Right atrium auricular region (tissue), 2 donors: ENCODE measurements at regions not wholly inside any gene's neighbourhood (a gene's known extent, or its start where the extent isn't known, plus 50 kb on each side); places are given as distances from the start of the nearest gene placed in this dataset.

ENCODE experiments used
- DNase-seq: peaks from one replicate; pipeline ENCODE4 v3.0.0-alpha.2; 2019; ENCODE audit warnings: low spot score
- H3K27ac ChIP-seq, 2 donors: fragments of 200-600 bp; sonication (generic); 1 replicate in 1 of 2; 2 replicates in 1 of 2; pipeline ENCODE4 v1.5.1; 2016 to 2019
- H3K27me3 ChIP-seq, 2 donors: fragments of 200-600 bp; sonication (generic); one replicate each; pipeline versions ENCODE4 v1.5.1 to v1.6.0; 2017 to 2019
- H3K36me3 ChIP-seq: fragments of 200-600 bp; sonication (generic); one replicate; pipeline ENCODE4 v1.5.1; 2016
- H3K4me1 ChIP-seq, 2 donors: fragments of 200-600 bp; sonication (generic); one replicate each; pipeline versions ENCODE4 v1.5.1 to v1.6.0; 2017 to 2019
- H3K4me3 ChIP-seq, 2 donors: fragments of 200-600 bp; sonication (generic); 1 replicate in 1 of 2; 2 replicates in 1 of 2; pipeline ENCODE4 v1.5.1; 2017 to 2019; ENCODE audit warnings: mild to moderate bottlenecking in 1 of 2, moderate library complexity in 1 of 2
- H3K9me3 ChIP-seq, 2 donors: fragments of 200-600 bp; sonication (generic); one replicate each; pipeline ENCODE4 v1.5.1; 2019
- TF ChIP-seq, protein P1 (sequence below), 2 donors: fragments of 200-600 bp; sonication (generic); IDR thresholded peaks; one replicate each; pipeline ENCODE4 v1.5.1; 2019; ENCODE audit warnings: antibody characterized with exemption in 2 of 2

DNA sequence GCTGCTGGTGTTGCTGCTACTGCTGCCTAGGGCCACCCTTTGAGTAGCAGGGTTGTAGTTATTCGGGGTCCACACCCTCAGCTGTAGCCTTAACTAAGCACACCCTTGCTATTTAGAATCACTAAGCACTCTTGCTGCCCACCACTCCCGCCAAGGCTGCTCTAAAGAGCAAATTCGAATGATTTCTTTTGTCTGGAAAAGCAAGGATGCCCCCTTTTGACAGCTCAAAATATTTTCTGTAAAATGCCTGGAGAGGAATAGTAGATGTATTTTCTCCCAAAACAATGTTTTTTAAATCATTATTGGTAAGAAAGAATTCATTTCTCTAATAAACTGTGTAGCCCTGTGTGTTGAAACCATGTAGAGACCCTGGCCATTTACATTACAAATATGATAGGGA is 80.8 kb upstream of the PAPOLG start:
- no peak for DNase-seq
- H3K4me3 ChIP-seq: no peak overlapping the region

DNA sequence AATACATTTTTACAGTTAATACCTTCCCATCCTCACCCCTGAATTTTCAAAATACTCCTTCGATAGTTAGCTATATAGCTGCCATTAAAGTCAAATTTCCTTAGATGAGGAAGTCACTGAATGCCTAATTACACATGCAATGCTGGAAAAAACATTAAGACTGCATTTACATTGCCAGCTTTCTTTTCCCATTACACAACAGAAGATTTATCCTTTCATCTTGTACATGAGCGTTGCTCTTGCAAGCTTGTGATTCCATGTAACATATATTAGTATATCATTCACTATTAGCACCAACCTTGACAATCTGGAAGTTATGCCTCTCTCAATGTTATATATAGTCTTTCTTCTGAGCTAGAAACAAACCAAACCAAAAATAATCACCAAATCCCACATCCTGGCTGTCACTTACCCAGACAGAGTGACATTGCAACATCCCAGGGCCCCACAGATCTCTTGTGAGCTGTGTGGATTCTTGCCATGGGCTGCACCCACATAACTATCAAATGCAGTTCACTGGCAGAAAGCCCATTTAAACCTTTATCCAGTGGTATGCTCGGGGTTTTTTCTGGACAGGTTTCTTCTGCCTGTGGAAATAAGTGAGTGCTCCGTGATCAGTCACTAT is 79.2 kb upstream of the PAPOLG start:
- Histone ChIP-seq H3K4me3 (no peak overlapping the region), H3K27ac (no peak overlapping the region), H3K36me3 (no peaks in the 10 kb centered on the region), H3K4me1 (peaks cover 0 to 5% of the 10 kb centered on the region in 2 donors), H3K27me3 (no peaks in the 10 kb centered on the region), H3K9me3 (no peaks in the 10 kb centered on the region)
- no peak for DNase-seq
- TF ChIP-seq, protein P1, sequence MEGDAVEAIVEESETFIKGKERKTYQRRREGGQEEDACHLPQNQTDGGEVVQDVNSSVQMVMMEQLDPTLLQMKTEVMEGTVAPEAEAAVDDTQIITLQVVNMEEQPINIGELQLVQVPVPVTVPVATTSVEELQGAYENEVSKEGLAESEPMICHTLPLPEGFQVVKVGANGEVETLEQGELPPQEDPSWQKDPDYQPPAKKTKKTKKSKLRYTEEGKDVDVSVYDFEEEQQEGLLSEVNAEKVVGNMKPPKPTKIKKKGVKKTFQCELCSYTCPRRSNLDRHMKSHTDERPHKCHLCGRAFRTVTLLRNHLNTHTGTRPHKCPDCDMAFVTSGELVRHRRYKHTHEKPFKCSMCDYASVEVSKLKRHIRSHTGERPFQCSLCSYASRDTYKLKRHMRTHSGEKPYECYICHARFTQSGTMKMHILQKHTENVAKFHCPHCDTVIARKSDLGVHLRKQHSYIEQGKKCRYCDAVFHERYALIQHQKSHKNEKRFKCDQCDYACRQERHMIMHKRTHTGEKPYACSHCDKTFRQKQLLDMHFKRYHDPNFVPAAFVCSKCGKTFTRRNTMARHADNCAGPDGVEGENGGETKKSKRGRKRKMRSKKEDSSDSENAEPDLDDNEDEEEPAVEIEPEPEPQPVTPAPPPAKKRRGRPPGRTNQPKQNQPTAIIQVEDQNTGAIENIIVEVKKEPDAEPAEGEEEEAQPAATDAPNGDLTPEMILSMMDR (IDR thresholded peaks at IDR 0.05): no peak

More for the DNA sequence above, 80.8 kb upstream of the PAPOLG start:
- Histone ChIP-seq H3K36me3 (no peaks in the 10 kb centered on the region), H3K27ac (no peak overlapping the region), H3K4me1 (peaks cover 0 to 5% of the 10 kb centered on the region in 2 donors), H3K27me3 (no peaks in the 10 kb centered on the region), H3K9me3 (no peaks in the 10 kb centered on the region)
- TF ChIP-seq, protein P1 (IDR thresholded peaks at IDR 0.05): no peak

DNA sequence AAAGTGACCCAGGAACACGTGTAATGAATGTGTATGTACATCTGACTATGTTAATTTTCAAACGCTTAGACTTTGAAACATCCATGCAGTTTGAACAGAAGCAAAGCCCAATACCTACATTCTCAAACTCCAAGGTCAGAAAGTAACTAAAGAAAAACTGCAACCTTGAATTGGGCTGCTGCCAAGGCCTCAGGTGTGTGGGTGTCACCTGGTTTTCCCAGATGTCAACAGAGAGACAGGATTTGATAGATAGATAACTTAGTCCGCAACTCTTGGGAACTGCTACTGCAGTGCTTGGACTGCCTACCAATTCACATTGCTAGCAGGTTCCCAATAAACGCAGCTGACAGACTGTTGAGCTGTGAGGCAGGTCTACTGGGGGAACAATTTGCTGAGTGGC is 78.7 kb upstream of the PAPOLG start:
- TF ChIP-seq, protein P1 (IDR thresholded peaks at IDR 0.05): no peak
- no peaks in the 10 kb centered on the region for H3K27me3 ChIP-seq
- H3K4me3 ChIP-seq: no peak overlapping the region
- peaks cover 0 to 5% of the 10 kb centered on the region in 2 donors for H3K4me1 ChIP-seq
- no peak overlapping the region for H3K27ac ChIP-seq
- H3K9me3 ChIP-seq: no peaks in the 10 kb centered on the region
- no peak for DNase-seq
- no peaks in the 10 kb centered on the region for H3K36me3 ChIP-seq

DNA sequence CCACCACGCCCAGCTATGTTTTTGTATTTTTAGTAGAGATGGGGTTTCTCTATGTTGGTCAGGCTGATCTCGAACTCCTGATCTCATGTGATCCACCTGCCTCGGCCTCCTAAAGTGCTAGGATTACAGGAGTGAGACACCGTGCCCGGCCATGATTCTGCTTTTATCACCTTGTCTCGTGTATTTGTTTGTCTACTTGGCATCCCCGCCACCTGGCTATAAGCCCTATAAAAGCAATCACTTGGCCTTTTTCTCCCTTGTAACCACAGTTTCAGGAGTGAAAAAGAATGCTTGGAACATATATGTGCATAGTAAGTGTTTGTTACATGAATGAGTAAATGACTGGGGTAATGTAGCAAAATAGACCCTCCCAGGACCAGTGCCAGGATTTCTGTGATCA is 77.5 kb upstream of the PAPOLG start:
- DNase-seq: no peak
- Histone ChIP-seq H3K27me3 (no peaks in the 10 kb centered on the region), H3K9me3 (no peaks in the 10 kb centered on the region), H3K27ac (no peak overlapping the region), H3K4me3 (no peak overlapping the region), H3K36me3 (no peaks in the 10 kb centered on the region), H3K4me1 (peaks cover 0 to 5% of the 10 kb centered on the region in 2 donors)
- TF ChIP-seq, protein P1 (IDR thresholded peaks at IDR 0.05): no peak

DNA sequence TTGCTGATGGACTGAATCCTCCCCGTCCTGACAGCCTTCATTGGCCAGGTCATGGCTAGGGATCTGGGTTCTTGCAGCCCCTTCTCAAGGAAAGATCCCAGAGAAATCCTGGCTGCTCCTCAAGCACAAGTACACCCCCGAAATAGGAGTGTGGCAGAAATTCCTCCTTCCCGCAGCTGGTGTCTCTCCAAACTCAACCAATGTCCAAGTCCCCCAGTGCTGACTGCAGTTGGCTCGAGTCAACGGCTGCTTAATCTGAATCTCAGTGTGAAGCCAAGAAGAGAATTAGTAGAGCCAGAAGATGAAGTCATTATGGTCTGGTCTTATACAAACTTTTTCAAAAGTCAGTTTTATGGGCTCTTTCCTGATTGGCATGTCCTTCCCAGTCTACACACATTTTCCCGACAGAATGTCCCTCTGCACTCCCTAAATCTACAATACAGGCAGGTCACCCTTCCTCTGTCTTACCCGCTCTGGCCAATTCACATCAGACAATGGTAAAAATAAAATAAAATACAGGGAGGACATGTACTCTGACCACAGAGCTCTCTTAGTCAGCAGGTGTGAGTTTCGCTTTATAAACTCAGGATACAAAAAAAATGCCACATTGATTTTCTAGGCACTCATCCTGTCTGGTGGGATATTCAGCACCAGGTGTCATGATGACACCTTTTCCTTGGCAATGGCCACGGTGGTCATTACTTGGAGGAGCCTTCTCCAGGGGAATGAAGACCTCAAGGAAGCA is 76.9 kb upstream of the PAPOLG start:
- Histone ChIP-seq H3K9me3 (no peaks in the 10 kb centered on the region), H3K4me3 (no peak overlapping the region), H3K4me1 (peaks cover 0 to 5% of the 10 kb centered on the region in 2 donors), H3K36me3 (no peaks in the 10 kb centered on the region), H3K27me3 (no peaks in the 10 kb centered on the region), H3K27ac (no peak overlapping the region)
- TF ChIP-seq, protein P1 (IDR thresholded peaks at IDR 0.05): no peak
- no peak for DNase-seq
